Activated naive CD4-positive, alpha-beta T cell treated with anti-CD3 and anti-CD28 coated beads, Interleukin-2, amount 50 U/mL, for 24 hours (primary cell): ENCODE measurements at regions not wholly inside any gene's neighbourhood (a gene's known extent, or its start where the extent isn't known, plus 50 kb on each side); places are given as distances from the start of the nearest gene placed in this dataset.

Source experiments
- H3K27ac Mint-ChIP-seq: one replicate; pipeline ENCODE4 v1.8.0; 2021; ENCODE audit warnings: mild to moderate bottlenecking, mixed read lengths
- H3K27me3 Mint-ChIP-seq: one replicate; pipeline ENCODE4 v1.8.0; 2021; ENCODE audit warnings: mixed read lengths
- H3K36me3 Mint-ChIP-seq: one replicate; pipeline ENCODE4 v1.8.0; 2021; ENCODE audit warnings: mixed read lengths
- H3K4me1 Mint-ChIP-seq: one replicate; pipeline ENCODE4 v1.8.0; 2021; ENCODE audit warnings: mixed read lengths
- H3K4me3 Mint-ChIP-seq: one replicate; pipeline ENCODE4 v1.8.0; 2021; ENCODE audit warnings: mild to moderate bottlenecking, mixed read lengths
- H3K9me3 Mint-ChIP-seq: one replicate; pipeline ENCODE4 v1.8.0; 2021; ENCODE audit warnings: mixed read lengths

DNA sequence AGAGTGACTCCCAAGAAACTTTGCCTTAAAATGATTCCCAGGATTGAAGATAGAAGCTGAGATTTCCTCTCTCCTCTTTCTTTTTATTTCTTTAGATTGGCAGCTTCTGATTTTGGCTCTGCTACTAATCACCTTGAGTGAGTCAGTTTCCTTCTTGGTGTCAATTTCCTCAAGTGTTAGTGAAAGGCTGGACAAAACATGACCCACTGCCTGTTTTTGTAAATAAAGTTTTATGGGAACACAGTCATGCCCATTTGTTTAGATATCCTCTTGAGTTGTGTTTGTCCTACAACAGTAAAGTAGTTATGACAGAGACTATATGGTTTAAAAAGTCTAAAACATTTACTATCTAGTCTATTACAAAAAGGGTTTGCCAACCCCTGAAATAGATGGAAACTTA is 227.2 kb upstream of the TBX3 start:
- H3K27me3 Mint-ChIP-seq = no peaks in the 10 kb centered on the region
- H3K4me1 Mint-ChIP-seq = no peaks in the 10 kb centered on the region
- no peak overlapping the region for H3K4me3 Mint-ChIP-seq
- H3K27ac Mint-ChIP-seq = no peak overlapping the region
- H3K9me3 Mint-ChIP-seq = peaks cover 10% of the 10 kb centered on the region
- no peaks in the 10 kb centered on the region for H3K36me3 Mint-ChIP-seq

DNA sequence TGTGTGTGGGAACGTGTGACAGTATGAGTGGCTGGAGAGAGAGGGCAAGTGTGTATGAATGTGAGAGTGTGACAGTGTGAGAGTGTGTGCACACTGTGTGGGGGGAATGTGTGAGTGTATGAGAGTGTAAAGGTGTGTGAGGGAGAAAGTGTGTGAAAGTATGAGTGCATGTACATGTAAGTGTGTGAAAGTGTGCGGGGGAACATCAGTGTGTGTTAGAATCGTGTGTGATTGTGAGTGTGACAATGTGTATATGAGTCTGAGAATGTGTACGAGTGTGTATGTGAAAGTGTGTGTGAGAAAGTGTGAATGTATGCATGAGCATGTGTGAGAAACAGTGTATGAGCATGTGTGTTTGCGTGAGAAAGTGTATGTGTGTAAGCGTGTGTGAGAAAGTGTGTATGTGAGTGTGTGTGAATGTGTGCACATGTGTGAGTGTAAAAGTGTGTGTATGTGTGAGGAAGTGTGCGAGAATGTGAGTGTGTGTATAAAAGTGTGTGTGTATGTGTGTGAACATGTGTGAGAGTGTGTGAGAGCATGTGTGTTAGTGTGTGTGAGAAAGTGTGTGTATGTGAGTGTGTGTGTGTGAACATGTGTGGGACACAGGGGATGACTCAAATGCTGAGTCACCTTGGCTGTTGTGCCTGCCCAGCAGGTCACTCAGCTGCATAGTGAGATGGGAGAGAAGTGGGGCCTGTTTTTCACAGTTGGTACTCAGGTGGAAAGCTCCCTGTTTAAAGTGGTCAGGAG is 220.5 kb upstream of the TBX3 start:
- Mint-ChIP-seq H3K4me3 (no peak overlapping the region), H3K27ac (no peak overlapping the region), H3K27me3 (no peaks in the 10 kb centered on the region)

GRCh38 chr12:114903083-114903691 is 219.2 kb upstream of the TBX3 start:
- Mint-ChIP-seq H3K36me3 (no peaks in the 10 kb centered on the region), H3K27me3 (no peaks in the 10 kb centered on the region), H3K4me1 (no peaks in the 10 kb centered on the region), H3K4me3 (no peak overlapping the region), H3K27ac (no peak overlapping the region), H3K9me3 (no peaks in the 10 kb centered on the region)

More for the DNA sequence above, 220.5 kb upstream of the TBX3 start:
- H3K4me1 Mint-ChIP-seq = no peaks in the 10 kb centered on the region
- H3K9me3 Mint-ChIP-seq = no peaks in the 10 kb centered on the region
- H3K36me3 Mint-ChIP-seq = no peaks in the 10 kb centered on the region

GRCh38 chr12:114902665-114903064 is 218.7 kb upstream of the TBX3 start:
- H3K27me3 Mint-ChIP-seq = no peaks in the 10 kb centered on the region
- H3K4me3 Mint-ChIP-seq = no peak overlapping the region
- no peaks in the 10 kb centered on the region for H3K4me1 Mint-ChIP-seq
- H3K27ac Mint-ChIP-seq = no peak overlapping the region
- H3K36me3 Mint-ChIP-seq = no peaks in the 10 kb centered on the region
- H3K9me3 Mint-ChIP-seq = no peaks in the 10 kb centered on the region

DNA sequence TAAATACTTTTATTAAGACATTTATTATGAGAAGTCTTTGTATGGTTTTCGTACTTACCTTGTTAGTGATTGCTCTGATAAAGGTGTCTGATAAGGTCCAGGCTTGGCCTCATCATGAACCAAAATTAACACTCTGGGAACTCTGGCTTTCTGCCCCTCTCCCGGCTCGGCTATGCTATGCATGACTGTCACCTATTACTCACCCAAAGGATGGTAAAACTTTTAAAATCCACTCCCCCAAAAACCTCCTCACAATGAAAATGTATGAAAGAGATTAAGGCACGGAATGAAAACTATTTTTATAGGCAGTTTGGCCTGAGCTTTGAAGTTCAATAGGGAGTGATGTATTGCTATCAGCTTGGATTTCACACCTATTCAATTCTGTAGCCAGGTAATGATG is 217.3 kb upstream of the TBX3 start:
- Mint-ChIP-seq H3K4me3 (no peak overlapping the region), H3K27ac (no peak overlapping the region), H3K36me3 (no peaks in the 10 kb centered on the region), H3K9me3 (no peaks in the 10 kb centered on the region), H3K27me3 (no peaks in the 10 kb centered on the region), H3K4me1 (no peaks in the 10 kb centered on the region)

GRCh38 chr12:114898159-114898558 is 214.2 kb upstream of the TBX3 start:
- no peaks in the 10 kb centered on the region for H3K9me3 Mint-ChIP-seq
- H3K27me3 Mint-ChIP-seq = no peaks in the 10 kb centered on the region
- no peaks in the 10 kb centered on the region for H3K36me3 Mint-ChIP-seq
- no peaks in the 10 kb centered on the region for H3K4me1 Mint-ChIP-seq
- no peak overlapping the region for H3K27ac Mint-ChIP-seq
- no peak overlapping the region for H3K4me3 Mint-ChIP-seq

DNA sequence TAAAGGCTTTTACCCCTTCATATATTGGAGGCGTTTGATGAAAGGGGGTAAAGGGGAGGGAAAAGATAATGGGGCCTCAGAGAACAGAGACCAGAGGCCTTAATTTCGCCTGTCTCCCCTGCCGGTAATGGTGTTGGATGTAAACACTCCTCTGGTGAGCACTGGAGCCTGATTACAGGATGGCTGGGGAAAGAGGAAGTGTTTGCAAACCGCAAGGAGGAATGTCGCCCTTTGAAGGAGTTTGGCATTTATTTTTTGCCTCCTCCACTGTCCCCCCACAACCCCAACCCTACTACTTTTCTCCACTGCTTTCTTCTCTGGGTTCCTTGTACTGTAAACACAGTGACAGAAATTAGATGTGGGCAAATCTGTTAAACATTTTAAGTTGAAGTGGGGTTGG is 211.9 kb upstream of the TBX3 start:
- Mint-ChIP-seq H3K4me1 (no peaks in the 10 kb centered on the region), H3K9me3 (no peaks in the 10 kb centered on the region), H3K4me3 (no peak overlapping the region), H3K27me3 (no peaks in the 10 kb centered on the region), H3K36me3 (no peaks in the 10 kb centered on the region), H3K27ac (no peak overlapping the region)

- Mint-ChIP-seq H3K9me3 (no peaks in the 10 kb centered on the region), H3K36me3 (no peaks in the 10 kb centered on the region), H3K27me3 (no peaks in the 10 kb centered on the region), H3K4me3 (no peak overlapping the region), H3K27ac (no peak overlapping the region), H3K4me1 (no peaks in the 10 kb centered on the region)
These were observed 211.1 kb upstream of the TBX3 start for GRCh38 chr12:114895081-114895480.

DNA sequence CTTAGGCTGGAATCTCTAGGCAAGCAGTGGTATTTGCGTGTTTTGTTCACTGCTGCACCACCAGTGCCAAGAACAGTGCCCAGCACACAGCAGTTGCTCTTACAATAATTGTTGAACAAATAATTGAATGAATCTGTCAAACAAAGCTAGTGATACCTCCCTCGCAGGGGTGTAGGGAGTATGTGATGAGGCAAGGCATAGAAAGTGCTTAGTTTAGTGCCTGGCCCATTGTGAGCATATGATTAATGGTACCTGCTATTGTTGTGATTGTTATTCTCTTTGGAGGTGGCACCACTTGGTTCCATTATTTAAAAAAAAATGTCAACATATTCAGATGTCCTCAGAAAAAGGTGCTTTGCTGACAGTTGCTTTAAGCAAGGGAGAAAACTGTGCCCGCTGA is 210.1 kb upstream of the TBX3 start:
- Mint-ChIP-seq H3K27me3 (peaks cover 1% of the 10 kb centered on the region), H3K27ac (no peak overlapping the region), H3K4me1 (no peaks in the 10 kb centered on the region), H3K4me3 (no peak overlapping the region), H3K9me3 (no peaks in the 10 kb centered on the region), H3K36me3 (no peaks in the 10 kb centered on the region)

GRCh38 chr12:114888928-114889584 is 205.1 kb upstream of the TBX3 start:
- Mint-ChIP-seq H3K27ac (no peak overlapping the region), H3K4me3 (no peak overlapping the region), H3K4me1 (no peaks in the 10 kb centered on the region), H3K27me3 (peaks cover 1% of the 10 kb centered on the region), H3K36me3 (no peaks in the 10 kb centered on the region), H3K9me3 (no peaks in the 10 kb centered on the region)

- no peaks in the 10 kb centered on the region for H3K9me3 Mint-ChIP-seq
- peaks cover 1% of the 10 kb centered on the region for H3K27me3 Mint-ChIP-seq
- H3K4me3 Mint-ChIP-seq = no peak overlapping the region
- H3K4me1 Mint-ChIP-seq = no peaks in the 10 kb centered on the region
- H3K36me3 Mint-ChIP-seq = no peaks in the 10 kb centered on the region
- no peak overlapping the region for H3K27ac Mint-ChIP-seq
These were observed 204.5 kb upstream of the TBX3 start for GRCh38 chr12:114888448-114888847.

- Mint-ChIP-seq H3K4me3 (no peak overlapping the region), H3K27me3 (peaks cover 1% of the 10 kb centered on the region), H3K4me1 (no peaks in the 10 kb centered on the region), H3K27ac (no peak overlapping the region), H3K9me3 (no peaks in the 10 kb centered on the region), H3K36me3 (no peaks in the 10 kb centered on the region)
These were observed 201.5 kb upstream of the TBX3 start for GRCh38 chr12:114885501-114885900.

GRCh38 chr12:114884575-114884974 is 200.6 kb upstream of the TBX3 start:
- Mint-ChIP-seq H3K36me3 (no peaks in the 10 kb centered on the region), H3K27ac (no peak overlapping the region), H3K27me3 (peaks cover 1% of the 10 kb centered on the region), H3K9me3 (no peaks in the 10 kb centered on the region), H3K4me1 (no peaks in the 10 kb centered on the region), H3K4me3 (no peak overlapping the region)

- Mint-ChIP-seq H3K36me3 (peaks cover 1% of the 10 kb centered on the region), H3K27ac (no peak overlapping the region), H3K27me3 (no peaks in the 10 kb centered on the region), H3K4me1 (no peaks in the 10 kb centered on the region), H3K9me3 (no peaks in the 10 kb centered on the region), H3K4me3 (no peak overlapping the region)
These were observed 198.1 kb upstream of the TBX3 start for GRCh38 chr12:114882083-114882482.

- no peaks in the 10 kb centered on the region for H3K27me3 Mint-ChIP-seq
- peaks cover 1% of the 10 kb centered on the region for H3K36me3 Mint-ChIP-seq
- no peak overlapping the region for H3K27ac Mint-ChIP-seq
These were observed 195.4 kb upstream of the TBX3 start for GRCh38 chr12:114879354-114879753.

DNA sequence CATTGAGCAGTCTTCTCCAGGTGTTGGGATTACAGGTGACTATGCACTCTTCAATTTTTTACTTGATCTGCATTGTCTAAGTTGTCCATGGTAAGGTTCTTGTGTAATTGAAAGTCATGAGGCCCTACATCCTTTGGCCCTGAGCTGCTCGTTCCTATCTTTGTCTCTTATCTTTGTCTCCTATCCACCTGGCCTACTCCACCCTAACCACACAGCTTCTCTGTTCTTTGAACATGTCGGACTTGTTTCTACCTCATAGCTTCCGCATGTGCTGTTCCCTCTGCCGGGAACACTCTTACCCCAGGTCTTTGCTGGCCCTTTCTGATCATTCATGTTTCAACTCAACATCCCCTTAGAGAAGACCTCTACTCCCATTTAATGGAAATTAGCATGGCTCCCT is 194.8 kb upstream of the TBX3 start:
- no peak overlapping the region for H3K4me3 Mint-ChIP-seq
- no peaks in the 10 kb centered on the region for H3K4me1 Mint-ChIP-seq
- no peaks in the 10 kb centered on the region for H3K9me3 Mint-ChIP-seq
- H3K27me3 Mint-ChIP-seq = no peaks in the 10 kb centered on the region
- peaks cover 1% of the 10 kb centered on the region for H3K36me3 Mint-ChIP-seq
- H3K27ac Mint-ChIP-seq = no peak overlapping the region

More at GRCh38 chr12:114879354-114879753, 195.4 kb upstream of the TBX3 start:
- Mint-ChIP-seq H3K9me3 (no peaks in the 10 kb centered on the region), H3K4me1 (no peaks in the 10 kb centered on the region), H3K4me3 (no peak overlapping the region)
